SK-N-SH treated with all-trans-retinoic acid at 6 μM for 48 hours (cell line): ENCODE measurements at regions not wholly inside any gene's neighbourhood (a gene's known extent, or its start where the extent isn't known, plus 50 kb on each side); places are given as distances from the start of the nearest gene placed in this dataset.
"Not testable (repeated sequence)": the region's sequence is repeated elsewhere in the genome, so short reads cannot be mapped to it uniquely, and the experiment has no call there.

ENCODE experiments used
- ATAC-seq: fragments of 200-7000 bp; cut with Tn5 transposase; 3 replicates; pipeline ENCODE4 v1.9.1; 2020; ENCODE audit warnings: mild to moderate bottlenecking, moderate library complexity
- ARNTL ChIP-seq: fragments of 450-650 bp; formaldehyde crosslinking; IDR thresholded peaks from 2 replicates; pipeline ENCODE4 v1.5.0; 2020; ENCODE audit warnings: low read depth, mild to moderate bottlenecking, moderate library complexity, borderline replicate concordance
- BACH2 ChIP-seq: fragments of 250-450 bp; sonication (Bioruptor Pico); IDR thresholded peaks from 2 replicates; pipeline ENCODE4 v1.9.0; 2021; ENCODE audit warnings: mild to moderate bottlenecking, borderline replicate concordance
- CSDC2 ChIP-seq: fragments of 250-450 bp; sonication (Bioruptor Pico); IDR thresholded peaks from 2 replicates; pipeline ENCODE4 v1.5.0; 2020; ENCODE audit warnings: mild to moderate bottlenecking, moderate library complexity
- ESRRG ChIP-seq: fragments of 250-450 bp; sonication (Bioruptor Pico); IDR thresholded peaks from 2 replicates; pipeline ENCODE4 v1.6.1; 2021; ENCODE audit warnings: mild to moderate bottlenecking
- GLIS3 ChIP-seq: fragments of 250-450 bp; sonication (Bioruptor Pico); IDR thresholded peaks from 2 replicates; pipeline ENCODE4 v1.5.0; 2020; ENCODE audit warnings: mild to moderate bottlenecking, moderate library complexity
- ISL1 ChIP-seq: fragments of 250-450 bp; sonication (Bioruptor Pico); IDR thresholded peaks from 2 replicates; pipeline ENCODE4 v2.1.2; 2022; ENCODE audit warnings: mild to moderate bottlenecking, moderate library complexity
- PPARA ChIP-seq: fragments of 250-450 bp; sonication (Bioruptor Pico); IDR thresholded peaks from 2 replicates; pipeline ENCODE4 v1.5.0; 2020; ENCODE audit warnings: mild to moderate bottlenecking, borderline replicate concordance
- RARB ChIP-seq: fragments of 250-450 bp; sonication (Bioruptor Pico); IDR thresholded peaks from 2 replicates; pipeline ENCODE4 v1.8.0; 2021; ENCODE audit warnings: mild to moderate bottlenecking, moderate library complexity
- SNAI2 ChIP-seq: fragments of 250-450 bp; sonication (Bioruptor Pico); IDR thresholded peaks from 2 replicates; pipeline ENCODE4 v1.5.0; 2020; ENCODE audit warnings: mild to moderate bottlenecking, moderate library complexity
- TOX ChIP-seq: fragments of 250-450 bp; sonication (Bioruptor Pico); IDR thresholded peaks from 2 replicates; pipeline ENCODE4 v1.8.0; 2021; ENCODE audit warnings: mild to moderate bottlenecking, moderate library complexity, borderline replicate concordance
- ZC3H10 ChIP-seq: fragments of 250-450 bp; sonication (Bioruptor Pico); IDR thresholded peaks from 2 replicates; pipeline ENCODE4 v1.5.1; 2021; ENCODE audit warnings: mild to moderate bottlenecking, moderate library complexity
- ZFP3 ChIP-seq: fragments of 250-450 bp; sonication (Bioruptor Pico); IDR thresholded peaks from 2 replicates; pipeline ENCODE4 v1.5.0; 2020; ENCODE audit warnings: mild to moderate bottlenecking, moderate library complexity
- ZFP30 ChIP-seq: fragments of 450-650 bp; formaldehyde crosslinking; IDR thresholded peaks from 2 replicates; pipeline ENCODE4 v1.5.0; 2022; ENCODE audit warnings: mild to moderate bottlenecking, moderate library complexity
- ZNF565 ChIP-seq: fragments of 450-650 bp; formaldehyde crosslinking; conservative IDR thresholded peaks from 2 replicates; pipeline ENCODE4 v1.5.0; 2020; ENCODE audit warnings: low read depth, mild to moderate bottlenecking, moderate library complexity
- ZNF70 ChIP-seq: fragments of 450-650 bp; formaldehyde crosslinking; IDR thresholded peaks from 2 replicates; pipeline ENCODE4 v1.5.0; 2020; ENCODE audit warnings: mild to moderate bottlenecking, moderate library complexity
- ZNF8 ChIP-seq: fragments of 450-650 bp; formaldehyde crosslinking; IDR thresholded peaks from 2 replicates; pipeline ENCODE4 v1.5.0; 2020; ENCODE audit warnings: mild to moderate bottlenecking, moderate library complexity
- TF ChIP-seq, protein P1 (sequence below): fragments of 250-450 bp; sonication (Bioruptor Pico); IDR thresholded peaks from 2 replicates; pipeline ENCODE4 v1.5.0; 2020; ENCODE audit warnings: mild to moderate bottlenecking, moderate library complexity
- TF ChIP-seq, protein P2 (sequence below): fragments of 250-450 bp; sonication (Bioruptor Pico); IDR thresholded peaks from 2 replicates; pipeline ENCODE4 v1.8.0; 2021; ENCODE audit warnings: low read depth, mild to moderate bottlenecking, moderate library complexity, borderline replicate concordance
- TF ChIP-seq, protein P3 (sequence below): fragments of 250-450 bp; sonication (Bioruptor Pico); IDR thresholded peaks from 2 replicates; pipeline ENCODE4 v1.8.0; 2020; ENCODE audit warnings: mild to moderate bottlenecking, moderate library complexity, borderline replicate concordance

DNA sequence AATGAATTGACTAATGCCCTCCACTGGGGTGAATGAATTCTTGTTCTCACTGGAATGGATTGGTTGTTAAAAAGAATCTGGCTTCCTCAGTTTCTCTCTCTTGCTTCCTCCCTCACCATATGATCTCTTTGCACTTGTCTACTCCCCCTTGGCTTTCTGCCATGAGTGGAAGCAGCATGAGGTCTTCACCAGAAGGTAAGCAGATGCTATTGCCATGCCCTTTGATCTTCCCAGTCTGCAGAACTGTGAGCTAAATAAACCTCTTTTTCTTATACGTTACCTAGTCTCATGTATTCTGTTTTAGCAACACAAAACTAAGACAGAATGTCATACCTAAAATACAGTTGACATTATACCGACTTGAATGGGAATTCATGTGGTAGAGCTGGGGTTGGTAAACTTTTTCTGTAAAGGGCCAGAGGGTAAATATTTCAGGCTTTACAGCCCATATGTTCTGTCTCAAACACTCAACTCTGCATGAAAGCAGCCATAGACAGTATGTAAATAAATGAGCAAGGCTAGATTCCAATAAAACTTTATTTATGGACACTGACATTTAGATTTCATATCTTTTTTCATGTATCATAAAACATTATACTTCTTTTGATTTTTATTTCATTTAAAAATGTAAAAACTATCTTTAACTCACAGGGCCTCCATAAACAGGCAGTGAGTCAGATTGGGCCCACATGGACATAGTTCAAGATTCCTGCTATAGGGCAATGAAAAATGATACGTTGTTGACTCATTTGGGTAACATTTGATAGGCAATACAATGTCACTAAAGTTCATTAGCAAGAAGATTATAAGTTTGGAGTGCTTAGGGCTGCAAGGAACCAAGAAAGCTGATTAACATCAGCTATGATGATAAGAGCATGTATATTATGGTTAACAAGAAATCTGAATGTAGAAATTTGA lies 79.4 kb upstream of the TLE4 start (continued):
- TF ChIP-seq, protein P1, sequence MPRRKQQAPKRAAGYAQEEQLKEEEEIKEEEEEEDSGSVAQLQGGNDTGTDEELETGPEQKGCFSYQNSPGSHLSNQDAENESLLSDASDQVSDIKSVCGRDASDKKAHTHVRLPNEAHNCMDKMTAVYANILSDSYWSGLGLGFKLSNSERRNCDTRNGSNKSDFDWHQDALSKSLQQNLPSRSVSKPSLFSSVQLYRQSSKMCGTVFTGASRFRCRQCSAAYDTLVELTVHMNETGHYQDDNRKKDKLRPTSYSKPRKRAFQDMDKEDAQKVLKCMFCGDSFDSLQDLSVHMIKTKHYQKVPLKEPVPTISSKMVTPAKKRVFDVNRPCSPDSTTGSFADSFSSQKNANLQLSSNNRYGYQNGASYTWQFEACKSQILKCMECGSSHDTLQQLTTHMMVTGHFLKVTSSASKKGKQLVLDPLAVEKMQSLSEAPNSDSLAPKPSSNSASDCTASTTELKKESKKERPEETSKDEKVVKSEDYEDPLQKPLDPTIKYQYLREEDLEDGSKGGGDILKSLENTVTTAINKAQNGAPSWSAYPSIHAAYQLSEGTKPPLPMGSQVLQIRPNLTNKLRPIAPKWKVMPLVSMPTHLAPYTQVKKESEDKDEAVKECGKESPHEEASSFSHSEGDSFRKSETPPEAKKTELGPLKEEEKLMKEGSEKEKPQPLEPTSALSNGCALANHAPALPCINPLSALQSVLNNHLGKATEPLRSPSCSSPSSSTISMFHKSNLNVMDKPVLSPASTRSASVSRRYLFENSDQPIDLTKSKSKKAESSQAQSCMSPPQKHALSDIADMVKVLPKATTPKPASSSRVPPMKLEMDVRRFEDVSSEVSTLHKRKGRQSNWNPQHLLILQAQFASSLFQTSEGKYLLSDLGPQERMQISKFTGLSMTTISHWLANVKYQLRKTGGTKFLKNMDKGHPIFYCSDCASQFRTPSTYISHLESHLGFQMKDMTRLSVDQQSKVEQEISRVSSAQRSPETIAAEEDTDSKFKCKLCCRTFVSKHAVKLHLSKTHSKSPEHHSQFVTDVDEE (CRISPR knock-in tag) = no peak
- no peak for TF ChIP-seq RARB (CRISPR knock-in tag)
- no peak for TF ChIP-seq CSDC2 (CRISPR knock-in tag)

DNA sequence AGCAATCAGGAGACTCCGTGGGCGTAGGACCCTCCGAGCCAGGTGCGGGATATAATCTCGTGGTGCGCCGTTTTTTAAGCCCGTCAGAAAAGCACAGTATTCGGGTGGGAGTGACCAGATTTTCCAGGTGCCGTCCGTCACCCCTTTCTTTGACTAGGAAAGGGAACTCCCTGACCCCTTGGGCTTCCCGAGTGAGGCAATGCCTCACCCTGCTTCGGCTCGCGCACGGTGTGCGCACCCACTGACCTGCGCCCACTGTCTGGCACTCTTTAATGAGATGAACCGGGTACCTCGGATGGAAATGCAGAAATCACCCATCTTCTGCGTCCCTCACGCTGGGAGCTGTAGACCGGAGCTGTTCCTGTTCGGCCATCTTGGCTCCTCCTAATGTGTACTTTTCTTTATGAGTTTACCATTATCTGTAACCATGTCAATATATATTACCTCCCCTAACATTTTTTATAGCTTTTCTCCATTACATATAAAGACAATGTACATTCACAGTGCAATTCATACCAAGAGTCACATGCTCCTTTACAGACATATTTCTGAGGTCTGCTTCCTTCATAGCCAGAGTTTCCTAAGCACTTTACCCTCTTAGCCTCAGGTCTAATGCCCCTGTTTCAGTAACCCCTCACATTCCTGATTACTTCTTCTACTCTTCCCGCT lies 71.4 kb upstream of the TLE4 start:
- not testable (repeated sequence) for ATAC-seq

DNA sequence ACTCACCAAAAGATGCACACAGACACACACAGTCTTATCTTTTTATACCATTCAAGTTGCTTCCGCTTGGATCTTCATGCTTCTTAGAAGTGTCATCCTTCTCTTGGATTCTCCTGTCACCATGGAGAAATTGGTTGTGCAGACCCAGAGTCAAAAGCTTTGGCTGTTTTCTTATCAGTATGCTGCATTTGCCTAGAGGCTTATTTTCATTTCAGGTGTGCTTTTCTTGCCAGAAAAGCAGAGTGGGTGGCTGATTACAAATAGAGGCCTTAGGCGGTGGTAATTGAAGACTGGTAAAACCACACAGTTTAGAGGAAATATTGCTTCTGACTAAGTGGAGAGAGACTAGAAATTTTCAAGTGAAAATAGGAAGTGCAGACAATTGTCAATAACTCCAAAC lies 70.2 kb upstream of the TLE4 start:
- ATAC-seq = no peak
- TF ChIP-seq PPARA (CRISPR knock-in tag) (no peak), RARB (CRISPR knock-in tag) (no peak), ZNF70 (CRISPR knock-in tag) (no peak), ESRRG (no peak), GLIS3 (CRISPR knock-in tag) (no peak), ZNF8 (no peak), ZC3H10 (no peak), BACH2 (no peak), ZFP30 (CRISPR knock-in tag) (no peak), ZFP3 (CRISPR knock-in tag) (no peak)
- TF ChIP-seq, protein P2, sequence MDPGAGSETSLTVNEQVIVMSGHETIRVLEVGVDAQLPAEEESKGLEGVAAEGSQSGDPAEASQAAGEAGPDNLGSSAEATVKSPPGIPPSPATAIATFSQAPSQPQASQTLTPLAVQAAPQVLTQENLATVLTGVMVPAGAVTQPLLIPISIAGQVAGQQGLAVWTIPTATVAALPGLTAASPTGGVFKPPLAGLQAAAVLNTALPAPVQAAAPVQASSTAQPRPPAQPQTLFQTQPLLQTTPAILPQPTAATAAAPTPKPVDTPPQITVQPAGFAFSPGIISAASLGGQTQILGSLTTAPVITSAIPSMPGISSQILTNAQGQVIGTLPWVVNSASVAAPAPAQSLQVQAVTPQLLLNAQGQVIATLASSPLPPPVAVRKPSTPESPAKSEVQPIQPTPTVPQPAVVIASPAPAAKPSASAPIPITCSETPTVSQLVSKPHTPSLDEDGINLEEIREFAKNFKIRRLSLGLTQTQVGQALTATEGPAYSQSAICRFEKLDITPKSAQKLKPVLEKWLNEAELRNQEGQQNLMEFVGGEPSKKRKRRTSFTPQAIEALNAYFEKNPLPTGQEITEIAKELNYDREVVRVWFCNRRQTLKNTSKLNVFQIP (CRISPR knock-in tag) = no peak
- TF ChIP-seq, protein P3, sequence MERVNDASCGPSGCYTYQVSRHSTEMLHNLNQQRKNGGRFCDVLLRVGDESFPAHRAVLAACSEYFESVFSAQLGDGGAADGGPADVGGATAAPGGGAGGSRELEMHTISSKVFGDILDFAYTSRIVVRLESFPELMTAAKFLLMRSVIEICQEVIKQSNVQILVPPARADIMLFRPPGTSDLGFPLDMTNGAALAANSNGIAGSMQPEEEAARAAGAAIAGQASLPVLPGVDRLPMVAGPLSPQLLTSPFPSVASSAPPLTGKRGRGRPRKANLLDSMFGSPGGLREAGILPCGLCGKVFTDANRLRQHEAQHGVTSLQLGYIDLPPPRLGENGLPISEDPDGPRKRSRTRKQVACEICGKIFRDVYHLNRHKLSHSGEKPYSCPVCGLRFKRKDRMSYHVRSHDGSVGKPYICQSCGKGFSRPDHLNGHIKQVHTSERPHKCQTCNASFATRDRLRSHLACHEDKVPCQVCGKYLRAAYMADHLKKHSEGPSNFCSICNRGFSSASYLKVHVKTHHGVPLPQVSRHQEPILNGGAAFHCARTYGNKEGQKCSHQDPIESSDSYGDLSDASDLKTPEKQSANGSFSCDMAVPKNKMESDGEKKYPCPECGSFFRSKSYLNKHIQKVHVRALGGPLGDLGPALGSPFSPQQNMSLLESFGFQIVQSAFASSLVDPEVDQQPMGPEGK = no peak
- TF ChIP-seq, protein P1 (CRISPR knock-in tag) = no peak

DNA sequence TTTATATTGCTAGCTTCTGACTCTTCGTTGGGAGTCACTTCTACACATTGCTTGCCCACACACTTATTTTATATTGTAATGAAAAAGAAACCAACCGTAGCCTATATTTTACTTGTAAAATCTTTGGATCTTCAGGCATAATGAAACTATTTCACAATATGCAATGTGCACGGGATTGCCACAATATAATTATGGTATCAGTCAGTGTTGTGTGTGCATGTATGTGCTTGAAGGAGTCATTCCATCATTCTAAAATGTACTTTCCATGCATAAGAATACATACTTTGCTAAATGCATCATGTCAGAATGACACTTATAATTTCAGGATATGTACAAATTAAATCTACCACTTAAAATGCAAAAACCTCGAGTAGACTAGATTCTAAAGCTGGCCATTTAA lies 64.0 kb upstream of the TLE4 start:
- TF ChIP-seq, protein P2 (CRISPR knock-in tag) = no peak
- no peak for TF ChIP-seq ZNF565 (CRISPR knock-in tag)
- no peak for TF ChIP-seq CSDC2 (CRISPR knock-in tag)
- no peak for TF ChIP-seq ARNTL (CRISPR knock-in tag)
- TF ChIP-seq BACH2 = no peak
- TF ChIP-seq SNAI2 = no peak
- no peak for TF ChIP-seq TOX (CRISPR knock-in tag)
- TF ChIP-seq ZNF70 (CRISPR knock-in tag) = no peak
- no peak for TF ChIP-seq ZNF8
- TF ChIP-seq ISL1 (CRISPR knock-in tag) = no peak
- no peak for ATAC-seq
